ENCODE measurements at regions not wholly inside any gene's neighbourhood (a gene's known extent, or its start where the extent isn't known, plus 50 kb on each side); places are given as distances from the start of the nearest gene placed in this dataset.

- DNase-seq (ENCODE audit: low spot score): peak; percentile 26
These were observed 1142.2 kb downstream of the IGSF11 start for GRCh38 chr3:117892431-117892841.

DNA sequence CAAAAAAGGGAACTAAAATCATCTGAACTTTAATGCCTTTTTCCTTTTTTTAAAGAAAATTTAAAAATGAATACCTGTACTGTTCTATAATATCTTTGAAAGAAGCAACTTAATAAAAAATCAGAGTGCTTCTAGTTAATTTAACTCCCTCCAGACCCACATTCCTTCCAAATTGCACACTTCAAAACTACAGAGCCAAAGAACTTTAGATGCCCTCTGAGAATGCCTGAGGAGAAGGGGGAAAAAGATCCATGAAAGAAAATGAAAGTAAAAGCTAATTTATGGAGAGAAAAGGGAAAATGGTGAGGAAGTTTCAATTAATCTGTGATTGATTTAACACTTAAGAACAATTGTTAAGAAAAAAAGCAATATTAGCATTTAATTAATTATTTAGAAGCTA lies 1141.6 kb downstream of the IGSF11 start:
- DNase-seq (ENCODE audit: low spot score): no peak

DNA sequence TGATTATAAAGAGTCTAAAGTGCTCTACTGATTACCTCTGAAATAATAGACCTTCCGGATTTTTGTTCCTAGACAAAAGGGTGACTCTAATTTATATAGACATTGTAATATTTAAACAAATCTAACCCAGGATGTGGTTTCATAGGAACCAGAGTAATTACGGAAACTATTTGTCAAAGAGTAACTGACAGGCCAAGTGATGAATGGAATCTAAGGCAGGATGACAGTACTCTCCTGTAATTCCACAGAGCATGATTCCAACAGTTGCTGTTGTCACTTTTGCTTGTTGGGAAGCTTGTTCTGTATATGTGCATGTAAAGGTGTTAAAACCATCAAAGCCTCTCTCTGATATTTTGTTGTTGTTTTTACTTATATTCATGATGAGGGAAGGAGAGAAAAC lies 1141.0 kb downstream of the IGSF11 start:
- no peak for DNase-seq (ENCODE audit: low spot score)

DNA sequence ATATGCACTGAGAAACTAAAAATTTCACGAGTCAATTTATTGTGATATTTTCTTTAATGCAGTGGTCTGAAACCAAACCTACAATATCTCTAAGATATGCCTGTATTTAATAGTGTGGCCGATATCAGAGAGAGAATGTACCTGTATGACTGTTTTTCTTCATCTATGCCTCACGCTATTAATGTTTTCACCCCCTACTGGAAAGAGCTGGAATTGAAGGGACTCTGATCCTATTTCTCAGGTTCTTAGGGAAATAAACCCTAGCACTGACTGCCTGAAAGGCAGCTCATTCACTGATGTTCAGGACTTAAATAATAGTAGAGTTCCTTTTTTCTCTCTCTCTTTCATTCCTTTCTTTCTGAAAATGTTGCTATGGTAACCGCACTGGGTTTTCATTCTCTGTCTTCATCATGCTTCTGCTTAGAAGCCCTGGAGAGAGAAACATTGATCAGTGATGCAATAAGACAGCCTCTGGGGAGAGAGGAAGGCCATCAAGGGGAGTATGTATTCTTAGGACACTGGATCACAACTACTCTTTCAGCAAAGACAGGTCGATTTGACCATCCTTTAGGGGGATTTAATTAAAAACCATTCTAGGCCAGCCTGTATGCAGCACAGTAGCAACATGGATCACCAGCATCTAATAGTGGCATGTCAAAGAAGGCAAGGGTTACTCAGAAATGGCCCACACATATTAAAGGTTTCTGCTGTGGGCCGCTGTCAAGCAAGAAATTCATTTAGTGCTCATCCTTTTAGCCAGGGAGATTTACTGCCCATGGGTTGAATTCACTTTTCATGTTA lies 1135.7 kb downstream of the IGSF11 start:
- DNase-seq (ENCODE audit: low spot score): no peak

- peak; percentile 43 for DNase-seq (ENCODE audit: low spot score)
These were observed 1131.4 kb downstream of the IGSF11 start for GRCh38 chr3:117903226-117903625.

DNA sequence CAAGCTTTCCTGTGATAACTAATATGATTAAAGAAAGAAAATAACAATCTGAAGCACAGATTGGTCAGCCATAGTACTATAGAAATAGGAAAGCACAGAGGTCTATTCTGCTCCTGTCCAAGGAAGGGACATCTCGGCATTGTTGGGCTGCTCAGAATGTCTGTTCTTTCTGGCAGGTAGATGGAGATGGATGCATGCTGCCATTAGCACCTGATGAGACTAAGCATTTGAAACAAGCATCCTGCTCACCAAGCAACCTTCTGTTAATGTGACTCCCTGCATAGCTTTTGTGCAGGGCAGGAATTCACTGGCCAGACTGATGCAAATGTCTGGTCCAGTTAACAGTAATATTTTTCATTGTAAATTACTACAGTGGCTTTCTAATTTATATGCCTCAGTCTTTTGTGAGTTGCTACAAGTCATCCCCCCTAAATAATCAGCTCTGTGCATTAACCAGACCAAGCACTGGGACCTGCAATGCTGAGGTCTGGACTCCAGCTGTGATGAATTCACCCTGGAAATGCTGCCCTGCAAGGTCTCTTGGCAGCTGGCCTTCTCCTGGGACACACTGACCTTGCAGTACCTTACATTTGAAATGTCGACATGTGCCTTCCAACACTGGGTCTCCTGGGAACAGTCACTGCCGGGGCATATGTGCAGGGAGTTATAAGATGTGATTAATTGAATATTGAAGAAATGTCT lies 1123.7 kb downstream of the IGSF11 start:
- DNase-seq (ENCODE audit: low spot score): no peak

DNA sequence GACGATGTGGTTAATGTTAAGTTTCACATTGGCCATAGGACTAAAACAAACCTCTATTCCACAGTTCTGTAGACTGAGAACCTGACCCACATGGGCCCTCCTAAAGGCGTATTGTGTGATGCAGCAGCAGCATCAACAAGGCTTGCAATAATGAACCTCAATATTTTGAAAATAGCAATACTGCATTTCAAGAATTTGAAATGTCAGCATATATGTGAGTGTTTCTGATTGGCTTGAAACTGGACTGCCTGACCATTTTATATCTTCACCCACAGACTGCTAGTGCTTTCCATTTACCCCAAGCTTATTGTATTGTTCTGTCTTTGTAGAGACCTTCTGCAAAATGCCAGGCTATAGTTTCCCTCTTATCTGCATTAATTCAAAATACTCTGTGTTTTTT lies 1122.3 kb downstream of the IGSF11 start:
- DNase-seq (ENCODE audit: low spot score): no peak

GRCh38 chr3:117914540-117915100 lies 1120.0 kb downstream of the IGSF11 start:
- no peak for DNase-seq (ENCODE audit: low spot score)

DNA sequence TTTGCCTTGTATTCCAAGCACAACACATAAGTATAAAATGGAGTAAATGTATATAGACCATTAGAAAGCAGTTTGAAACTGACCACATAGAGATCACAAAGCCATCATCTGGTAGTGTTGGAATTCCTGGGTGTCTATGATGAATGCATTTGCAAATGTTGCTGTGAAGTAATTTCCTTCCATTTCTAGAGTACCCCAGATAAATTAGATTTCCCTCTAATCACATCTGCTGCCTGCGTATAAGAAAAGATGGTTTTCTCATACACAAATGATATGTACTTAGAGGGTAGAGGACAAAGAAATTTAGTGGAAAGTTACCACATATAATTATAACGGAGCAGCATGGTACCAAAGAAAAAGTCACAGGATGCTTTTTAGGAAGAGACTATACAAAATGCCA lies 1117.8 kb downstream of the IGSF11 start:
- DNase-seq (ENCODE audit: low spot score): no peak

DNA sequence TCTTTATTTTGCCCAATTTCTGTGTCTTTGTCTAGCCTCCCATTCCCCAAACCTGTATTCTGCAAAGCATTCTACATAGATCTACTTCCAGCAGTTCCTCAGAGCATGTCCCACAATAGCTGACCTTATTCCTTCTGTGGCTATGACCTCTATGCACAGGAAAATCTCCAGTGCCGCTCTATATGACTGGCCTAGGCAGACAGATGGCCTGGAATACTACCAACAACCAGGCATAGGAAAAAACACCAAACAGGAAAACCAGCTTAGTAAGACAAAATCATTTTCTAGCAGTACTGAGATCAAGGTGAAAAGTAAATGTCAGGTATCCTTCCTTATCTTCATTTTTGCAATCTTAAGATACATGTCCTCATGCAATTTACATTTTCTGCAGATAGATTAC lies 1115.0 kb downstream of the IGSF11 start:
- no peak for DNase-seq (ENCODE audit: low spot score)

DNA sequence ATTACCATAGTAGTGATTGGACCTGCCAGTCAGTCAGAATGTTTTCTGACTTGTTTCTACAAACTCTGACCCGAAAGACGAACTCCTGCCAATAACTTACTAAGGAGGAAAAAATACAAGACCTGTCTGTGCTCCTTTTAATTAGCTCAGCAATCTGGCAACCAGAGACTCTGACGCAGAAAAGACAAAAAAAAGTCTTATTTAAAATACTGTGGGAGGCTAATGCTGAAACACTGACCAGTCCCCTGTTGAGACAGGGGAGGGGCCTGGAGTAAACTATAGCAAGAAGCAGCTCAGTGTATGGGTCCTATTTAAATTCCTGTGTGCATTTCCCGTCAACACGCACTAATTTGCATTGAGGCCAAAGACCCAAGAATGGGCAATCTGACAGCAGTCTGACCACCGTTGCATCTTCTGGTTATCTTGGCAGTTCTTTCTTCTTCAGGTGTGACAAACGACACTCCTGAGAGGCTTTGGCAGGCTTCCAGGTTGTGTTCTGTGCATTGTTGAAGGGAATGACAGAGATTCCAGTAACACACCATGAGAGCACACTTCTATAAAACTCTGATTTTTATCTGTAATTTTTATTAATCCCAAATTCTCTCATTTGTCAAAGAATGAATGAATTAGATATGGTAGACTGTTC lies 1114.3 kb downstream of the IGSF11 start:
- no peak for DNase-seq (ENCODE audit: low spot score)

DNA sequence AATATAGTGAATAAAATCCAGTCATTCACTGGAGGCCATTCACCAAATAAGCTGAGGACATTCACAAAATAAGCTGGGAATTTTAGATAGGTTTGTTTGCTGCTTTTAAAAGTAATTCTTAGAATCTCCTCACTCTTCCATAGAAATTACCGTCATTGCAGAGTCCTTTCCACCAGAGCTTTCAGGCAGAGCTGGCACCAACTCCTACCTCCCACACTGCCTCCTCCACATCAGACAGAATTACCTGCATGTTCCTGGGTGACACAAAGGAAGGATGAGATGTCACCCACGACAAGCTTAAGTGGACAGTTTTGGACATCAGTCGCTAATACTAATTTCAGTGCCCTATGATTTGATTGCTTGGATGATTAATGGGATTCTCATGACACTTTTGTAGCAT lies 1113.2 kb downstream of the IGSF11 start:
- DNase-seq (ENCODE audit: low spot score): no peak

- DNase-seq (ENCODE audit: low spot score): no peak
These were observed 1112.6 kb downstream of the IGSF11 start for GRCh38 chr3:117922039-117922438.

GRCh38 chr3:117926819-117927218 lies 1107.8 kb downstream of the IGSF11 start:
- DNase-seq (ENCODE audit: low spot score): no peak

DNA sequence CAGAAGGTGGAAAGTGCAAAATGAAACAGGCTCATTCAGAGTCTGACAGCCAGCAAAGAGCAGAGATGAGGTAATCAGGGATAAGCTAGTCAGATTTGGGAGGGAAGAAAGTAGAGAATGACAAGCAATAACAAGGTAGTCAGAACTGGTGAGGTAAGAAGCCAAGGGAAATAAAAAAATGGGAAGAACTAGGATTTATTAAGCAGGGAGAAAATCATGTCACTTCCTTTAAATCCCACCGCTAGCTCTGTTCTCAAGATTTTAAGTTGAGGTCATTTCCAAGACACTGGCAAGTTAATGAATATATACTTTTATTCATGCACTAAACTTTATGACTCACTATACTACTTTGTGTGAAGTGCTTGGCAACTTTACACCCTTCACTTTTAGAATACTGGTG lies 1106.8 kb downstream of the IGSF11 start:
- no peak for DNase-seq (ENCODE audit: low spot score)

DNA sequence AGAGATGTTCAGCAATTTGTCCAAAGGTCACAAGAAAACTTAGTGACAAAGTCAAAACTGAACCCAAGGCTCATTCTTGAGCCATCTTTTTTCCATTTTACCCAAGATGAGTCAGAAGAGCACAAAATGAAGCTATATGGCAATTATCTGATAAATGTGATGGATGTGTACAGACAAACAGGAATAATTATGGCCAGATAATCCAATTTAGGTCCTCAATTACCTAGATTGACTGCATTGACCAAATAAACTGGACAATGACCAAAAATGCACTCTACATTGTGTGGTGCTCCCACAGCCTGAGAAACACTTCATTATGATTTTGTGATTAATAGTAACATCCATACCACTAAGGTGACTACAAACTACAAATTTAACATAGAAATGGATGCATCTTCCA lies 1105.8 kb downstream of the IGSF11 start:
- DNase-seq (ENCODE audit: low spot score): no peak

DNA sequence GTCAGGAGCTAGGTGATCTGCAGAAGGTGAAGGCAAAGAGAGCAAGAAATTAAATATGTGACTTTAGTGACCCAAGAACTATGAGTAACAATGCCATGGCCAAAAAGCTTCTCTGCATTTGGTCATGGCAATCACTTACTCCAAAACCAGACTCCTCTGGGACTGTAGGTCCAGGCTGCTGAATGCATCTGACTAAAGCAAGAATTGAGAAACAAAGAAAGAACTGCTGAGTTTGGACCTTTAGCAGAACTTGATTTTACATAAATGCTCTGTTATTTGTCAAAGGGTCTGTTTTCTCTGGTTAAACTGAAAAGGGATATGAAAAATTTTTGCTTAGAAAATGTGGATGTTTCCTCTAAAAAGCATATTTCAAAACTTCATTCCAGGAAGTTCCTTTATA lies 1102.2 kb downstream of the IGSF11 start:
- DNase-seq (ENCODE audit: low spot score): no peak

DNA sequence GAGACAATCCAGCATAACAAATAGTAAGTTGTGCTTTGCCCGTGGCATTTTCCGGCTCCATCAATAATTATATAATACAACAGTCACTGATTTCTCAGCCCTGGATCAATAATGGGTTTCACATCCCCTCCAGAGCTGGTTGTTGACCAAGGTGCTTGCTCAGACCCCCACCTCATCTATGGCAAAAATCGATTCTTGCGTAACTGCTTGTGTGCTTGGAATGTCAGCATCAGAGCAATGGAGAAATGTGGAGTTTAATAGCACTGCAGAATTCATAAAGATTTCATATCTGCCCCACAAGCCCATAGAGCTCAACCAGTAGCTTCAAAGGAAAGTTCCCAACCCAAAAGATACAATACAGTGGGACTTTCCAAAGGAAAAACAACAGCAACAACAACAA lies 1098.5 kb downstream of the IGSF11 start:
- no peak for DNase-seq (ENCODE audit: low spot score)

DNA sequence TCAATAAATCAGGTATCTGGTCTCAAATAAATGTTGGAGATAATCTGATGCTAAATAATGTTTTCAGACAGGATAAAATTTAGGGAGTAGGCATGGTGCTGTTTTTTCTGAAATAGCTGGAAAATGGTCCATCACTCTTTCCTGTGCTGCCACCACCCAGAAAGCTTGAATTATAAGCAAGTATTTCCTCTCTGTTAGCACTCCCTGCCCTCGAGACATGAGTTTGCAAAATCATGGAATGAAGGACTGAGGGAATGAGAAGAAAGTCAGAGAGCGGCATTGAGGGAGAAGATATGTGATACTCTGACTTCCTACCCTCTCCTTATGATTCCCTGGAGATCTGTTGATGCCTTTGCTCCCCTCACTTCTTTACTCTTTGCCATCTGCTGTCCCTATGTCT lies 1095.7 kb downstream of the IGSF11 start:
- DNase-seq (ENCODE audit: low spot score): no peak

- DNase-seq (ENCODE audit: low spot score): no peak
These were observed 1095.1 kb downstream of the IGSF11 start for GRCh38 chr3:117939425-117940027.

GRCh38 chr3:117941015-117941414 lies 1093.6 kb downstream of the IGSF11 start:
- no peak for DNase-seq (ENCODE audit: low spot score)

- no peak for DNase-seq (ENCODE audit: low spot score)
These were observed 1092.9 kb downstream of the IGSF11 start for GRCh38 chr3:117941756-117942155.
